ENCODE measurements at regions not wholly inside any gene's neighbourhood (a gene's known extent, or its start where the extent isn't known, plus 50 kb on each side); places are given as distances from the start of the nearest gene placed in this dataset.

GRCh38 chr13:50124536-50125303 is 109.5 kb downstream of the KCNRG start:
- peak; percentile 57 for DNase-seq (ENCODE audit: low read depth)
- TF ChIP-seq CTCF (IDR thresholded peaks at IDR 0.05; ENCODE audit: low read length, missing control alignments), result no peak
- H3K4me3 ChIP-seq (replicated peaks; ENCODE audit: low read depth, low read length), result peak overlapping the region; percentile 64

GRCh38 chr13:50125304-50125553 is 110.0 kb downstream of the KCNRG start:
- H3K4me3 ChIP-seq (replicated peaks; ENCODE audit: low read depth, low read length), result peak overlapping the region; percentile 64
- no peak for TF ChIP-seq CTCF (IDR thresholded peaks at IDR 0.05; ENCODE audit: low read length, missing control alignments)
- no peak for DNase-seq (ENCODE audit: low read depth)

- peak overlapping the region; percentile 64 for H3K4me3 ChIP-seq (replicated peaks; ENCODE audit: low read depth, low read length)
- DNase-seq (ENCODE audit: low read depth), result peak; percentile 90
- no peak for TF ChIP-seq CTCF (IDR thresholded peaks at IDR 0.05; ENCODE audit: low read length, missing control alignments)
These were observed 110.5 kb downstream of the KCNRG start for GRCh38 chr13:50125554-50126262.

GRCh38 chr13:50126263-50126992 is 111.2 kb downstream of the KCNRG start:
- peak; percentile 54 for DNase-seq (ENCODE audit: low read depth)
- no peak for TF ChIP-seq CTCF (IDR thresholded peaks at IDR 0.05; ENCODE audit: low read length, missing control alignments)
- H3K4me3 ChIP-seq (replicated peaks; ENCODE audit: low read depth, low read length), result peak overlapping the region; percentile 64

- peak; percentile 59 for DNase-seq (ENCODE audit: low read depth)
- TF ChIP-seq CTCF (IDR thresholded peaks at IDR 0.05; ENCODE audit: low read length, missing control alignments), result no peak
- peak overlapping the region; percentile 48 for H3K4me3 ChIP-seq (replicated peaks; ENCODE audit: low read depth, low read length)
These were observed 111.9 kb downstream of the KCNRG start for GRCh38 chr13:50126993-50127725.

GRCh38 chr13:50127726-50128291 is 112.6 kb downstream of the KCNRG start:
- TF ChIP-seq CTCF (IDR thresholded peaks at IDR 0.05; ENCODE audit: low read length, missing control alignments), result no peak
- H3K4me3 ChIP-seq (replicated peaks; ENCODE audit: low read depth, low read length), result peak overlapping the region; percentile 48
- no peak for DNase-seq (ENCODE audit: low read depth)

Data from fibroblast of pulmonary artery (primary cell).